Stimulated activated CD4-positive, alpha-beta T cell treated with anti-CD3 and anti-CD28 coated beads, TNF-alpha, amount 100 ng/mL, for 4 hours (primary cell): ENCODE measurements at regions not wholly inside any gene's neighbourhood (a gene's known extent, or its start where the extent isn't known, plus 50 kb on each side); places are given as distances from the start of the nearest gene placed in this dataset.

Experiments
- DNase-seq, 3 experiments: peaks; one replicate each; pipeline ENCODE4 v3.0.0-alpha.2; 2020; ENCODE audit warnings: low read depth in 3 of 3

DNA sequence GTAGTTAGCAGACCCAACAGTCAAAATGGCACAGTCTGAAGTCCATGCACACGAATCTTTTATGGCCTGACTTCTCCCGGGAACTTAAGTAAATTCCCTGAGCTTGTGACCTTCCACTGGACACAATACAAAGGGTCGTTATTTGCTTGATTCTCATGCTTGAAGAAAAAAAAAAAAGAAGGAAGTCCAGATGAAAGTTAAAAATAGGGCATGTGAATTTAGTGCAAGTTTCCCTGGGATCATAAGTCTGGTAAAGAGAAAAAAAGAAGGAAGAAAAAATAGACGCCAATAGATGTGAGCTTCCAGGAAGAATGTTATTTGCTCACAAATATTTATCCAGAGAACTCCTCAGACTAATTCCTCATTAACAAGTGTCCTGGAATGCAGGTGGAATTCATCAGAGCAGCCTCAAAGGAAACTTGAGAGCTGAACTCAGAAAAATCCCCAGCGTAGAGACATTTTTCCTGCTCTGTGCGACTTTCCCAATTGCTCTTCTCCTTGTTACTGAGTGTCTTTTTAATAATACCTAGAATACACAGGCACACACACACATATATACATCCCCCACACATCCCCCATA is 616.3 kb downstream of the EBF1 start:
- DNase-seq: no peak

DNA sequence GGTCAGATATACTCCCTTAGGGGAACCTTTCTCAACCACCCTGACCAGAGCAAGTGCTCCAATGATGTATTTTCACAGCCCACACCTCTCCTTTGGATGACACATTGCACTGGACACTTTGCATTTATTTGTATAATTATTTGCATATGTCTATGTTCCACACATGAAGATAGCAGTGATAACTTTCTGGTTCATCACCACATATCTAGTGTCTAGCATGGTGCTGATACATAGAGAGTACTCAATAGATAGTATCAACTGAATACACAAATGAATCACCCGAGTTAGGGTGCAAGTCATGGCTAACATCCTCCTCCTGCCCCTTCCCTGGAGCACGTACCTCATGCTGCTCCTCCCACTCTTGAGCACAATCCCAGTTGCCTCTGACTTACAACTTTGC is 617.6 kb downstream of the EBF1 start:
- DNase-seq: no peak

DNA sequence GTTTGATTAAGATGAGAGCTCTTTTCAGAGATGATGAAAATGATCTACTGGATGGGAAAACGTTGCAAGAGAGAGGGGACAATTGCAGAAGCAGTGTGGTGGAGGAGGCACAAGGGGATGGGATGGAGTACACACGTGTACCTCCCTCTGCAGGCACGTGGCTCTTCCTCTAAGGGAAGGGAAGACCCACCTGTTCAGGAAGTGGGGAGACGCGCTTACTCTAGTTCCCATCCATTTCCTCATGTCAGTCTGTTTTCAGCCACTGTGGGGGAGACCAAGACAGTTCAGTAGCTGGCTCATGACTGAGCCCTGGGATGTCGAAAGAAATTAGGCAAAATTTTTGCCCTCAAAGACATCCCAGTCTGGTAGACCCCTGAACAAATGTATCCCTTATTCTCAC is 619.2 kb upstream of the CLINT1 start:
- DNase-seq: no peak

DNA sequence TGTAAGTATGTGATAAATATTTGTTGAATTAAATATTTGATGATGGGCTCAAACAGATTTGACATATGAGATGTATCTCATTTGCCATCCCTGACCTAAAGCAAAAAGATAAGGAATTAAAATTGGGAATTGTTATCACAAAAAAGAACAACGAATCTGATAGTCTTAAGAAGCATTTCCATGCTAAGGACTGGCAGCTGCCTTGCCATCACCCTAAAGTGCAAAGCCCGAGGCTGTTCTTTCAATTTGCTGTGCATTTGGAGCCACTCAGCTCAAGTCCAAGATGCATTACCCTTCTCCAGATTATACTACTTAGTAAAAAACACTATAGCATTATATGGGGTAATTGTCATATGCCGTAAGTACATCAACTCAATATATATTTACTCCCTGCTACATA is 618.3 kb upstream of the CLINT1 start:
- no peak for DNase-seq

DNA sequence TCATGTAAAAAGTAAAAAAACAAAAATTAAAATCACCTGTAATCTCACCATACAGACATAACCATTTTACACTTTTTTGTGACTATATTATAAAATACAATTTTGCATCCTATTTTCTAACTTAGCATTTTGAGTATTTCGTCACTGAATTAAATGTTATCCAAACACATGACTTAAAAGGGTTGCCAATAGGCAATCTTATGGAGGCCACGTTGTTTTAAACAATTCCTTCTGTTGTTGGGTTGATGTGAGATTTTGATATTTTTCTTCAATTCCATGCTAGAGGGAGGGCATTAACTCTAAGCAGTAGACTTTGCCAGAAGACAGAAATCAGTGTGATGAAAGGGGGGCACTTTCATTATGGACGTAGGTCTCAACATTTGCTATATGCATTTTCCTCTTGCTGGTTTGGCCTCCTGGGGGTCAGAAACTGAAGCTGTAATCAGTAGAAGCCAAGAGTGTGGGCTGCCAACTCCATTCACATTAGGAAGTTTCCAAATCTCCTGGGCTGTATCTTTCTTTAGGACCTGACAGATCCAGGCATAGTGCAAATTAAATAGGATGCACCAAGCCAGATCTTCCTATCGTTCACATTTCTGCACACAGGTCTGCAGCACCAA is 614.2 kb upstream of the CLINT1 start:
- DNase-seq: no peak

DNA sequence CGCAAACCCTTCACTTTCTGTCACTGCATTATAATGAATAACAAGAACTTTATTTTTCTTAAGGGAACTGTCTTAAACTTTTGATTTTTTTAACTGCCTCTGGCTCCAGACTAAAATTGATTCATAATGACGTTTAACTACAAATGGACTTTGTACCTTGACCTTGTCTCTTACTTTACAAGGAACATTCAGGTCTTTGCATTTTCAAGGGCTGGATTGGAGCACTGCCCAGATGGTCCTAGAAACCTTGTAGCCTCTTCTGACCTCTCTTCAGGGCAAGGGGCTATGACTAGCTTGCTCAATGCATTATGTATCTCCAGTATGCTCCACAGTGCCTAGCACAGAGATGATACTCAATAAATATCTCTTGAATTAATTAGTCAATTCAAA is 612.6 kb upstream of the CLINT1 start:
- no peak for DNase-seq

DNA sequence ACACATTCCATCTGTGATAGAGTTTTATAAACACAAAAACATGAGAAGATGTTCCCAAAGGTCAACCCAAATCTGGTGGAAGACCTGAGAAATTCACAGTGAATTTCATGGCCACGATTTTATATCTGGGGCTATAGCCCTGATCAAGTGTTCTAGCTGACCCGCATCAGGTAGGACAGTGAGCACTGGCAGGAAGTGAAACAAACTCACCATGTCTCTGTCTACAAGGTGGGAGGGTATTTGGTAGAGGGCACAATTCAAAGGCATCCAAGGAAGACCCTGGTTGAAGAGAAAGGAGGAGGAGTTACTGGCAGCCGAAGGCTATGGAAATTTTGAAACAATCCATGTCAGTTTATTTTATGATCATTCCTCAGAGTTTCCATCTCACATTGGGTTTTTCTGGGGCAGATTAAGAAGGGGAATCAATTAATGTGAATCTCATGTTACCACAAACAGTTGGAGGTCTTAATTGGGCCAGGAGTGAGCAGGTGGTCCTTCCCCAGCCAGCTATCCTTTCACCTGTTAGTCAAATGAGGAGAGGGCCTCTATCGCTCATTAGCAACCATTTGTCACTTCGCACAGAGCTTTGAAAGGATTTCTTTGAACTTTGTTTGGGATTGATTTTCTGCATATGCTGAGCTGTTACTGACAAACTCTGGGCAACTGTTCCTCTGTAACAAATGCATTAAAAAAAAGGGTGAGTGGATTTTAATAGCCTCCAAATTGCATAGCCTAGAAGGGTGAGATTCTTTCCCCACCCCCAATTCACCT is 612.0 kb upstream of the CLINT1 start:
- no peak for DNase-seq

DNA sequence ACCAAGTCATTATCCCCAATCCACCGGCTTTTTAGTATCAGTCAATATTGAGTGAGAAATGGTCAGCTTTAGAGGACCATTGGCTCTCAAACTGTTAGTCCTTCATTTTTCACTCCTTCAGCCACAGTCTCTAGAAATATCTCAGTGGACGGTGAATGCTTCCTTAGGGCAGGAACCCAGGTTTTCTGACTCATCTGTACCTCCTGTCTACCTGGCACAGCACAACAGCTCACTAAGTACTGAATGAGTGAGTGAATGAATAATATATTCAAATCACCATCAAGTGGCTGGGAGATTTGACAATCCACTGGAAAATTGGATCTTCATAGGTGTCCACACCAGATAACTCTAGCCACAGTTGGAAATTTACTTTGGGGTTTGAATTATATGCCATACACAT is 609.5 kb upstream of the CLINT1 start:
- DNase-seq: no peak

DNA sequence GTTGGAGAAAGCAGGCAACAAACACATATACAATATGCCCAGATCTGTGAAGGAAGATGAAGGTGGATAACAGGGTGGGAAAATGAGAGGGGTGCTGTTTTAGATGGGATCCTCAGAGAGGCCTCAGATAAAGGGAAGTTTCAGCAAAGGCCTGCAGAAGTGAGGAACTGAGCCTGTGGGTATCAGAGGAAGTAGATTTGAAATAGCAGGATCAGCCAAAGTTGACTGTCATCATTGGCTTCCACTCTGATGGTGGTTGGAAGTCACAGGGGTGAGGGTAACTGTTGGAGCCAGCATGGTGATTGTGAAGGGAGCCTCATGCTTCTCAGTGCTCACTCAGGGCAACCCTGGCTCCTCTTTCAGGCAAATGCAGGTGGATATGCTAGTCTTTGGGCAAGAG is 607.2 kb upstream of the CLINT1 start:
- no peak for DNase-seq

DNA sequence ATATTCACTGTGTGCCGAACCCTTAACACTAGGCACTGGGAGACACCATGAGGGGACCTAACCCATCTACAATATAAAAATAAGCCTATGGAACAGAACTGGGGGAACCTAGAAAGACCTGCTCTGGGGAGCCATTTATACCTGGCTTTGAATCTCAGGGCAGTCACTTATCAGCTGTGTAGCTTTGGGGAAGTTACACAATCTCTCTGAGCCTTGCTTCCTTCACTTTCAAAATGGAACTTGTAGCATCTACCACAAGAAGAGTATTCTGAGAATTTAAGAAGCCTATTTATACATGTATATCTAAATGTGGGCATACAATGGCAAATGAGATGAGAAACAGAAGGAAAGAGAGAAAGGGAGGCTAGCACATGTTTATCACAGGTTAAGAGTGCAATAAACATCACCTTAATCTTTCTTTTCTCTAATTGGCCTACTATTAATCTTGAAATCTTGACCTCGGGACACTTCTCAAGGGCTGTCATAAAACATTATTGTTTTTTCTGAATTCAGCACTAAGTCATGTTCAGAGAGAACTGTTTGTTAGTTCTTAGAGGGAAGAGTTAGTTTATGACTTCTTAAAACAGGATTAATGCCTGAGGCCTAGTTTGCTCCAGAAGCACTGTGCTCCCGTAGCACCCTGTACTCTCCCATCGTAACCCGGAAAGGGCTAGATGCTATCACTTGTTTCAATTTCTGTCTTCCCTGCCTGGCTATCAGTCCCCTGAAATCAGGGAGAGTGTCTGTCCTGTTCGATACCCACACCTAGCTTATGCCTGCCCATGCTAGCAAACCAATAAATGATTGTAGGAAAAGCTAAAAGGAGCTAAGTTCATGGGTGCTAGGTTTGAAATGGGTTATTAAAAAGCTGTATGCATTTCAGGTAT is 606.4 kb upstream of the CLINT1 start:
- no peak for DNase-seq

DNA sequence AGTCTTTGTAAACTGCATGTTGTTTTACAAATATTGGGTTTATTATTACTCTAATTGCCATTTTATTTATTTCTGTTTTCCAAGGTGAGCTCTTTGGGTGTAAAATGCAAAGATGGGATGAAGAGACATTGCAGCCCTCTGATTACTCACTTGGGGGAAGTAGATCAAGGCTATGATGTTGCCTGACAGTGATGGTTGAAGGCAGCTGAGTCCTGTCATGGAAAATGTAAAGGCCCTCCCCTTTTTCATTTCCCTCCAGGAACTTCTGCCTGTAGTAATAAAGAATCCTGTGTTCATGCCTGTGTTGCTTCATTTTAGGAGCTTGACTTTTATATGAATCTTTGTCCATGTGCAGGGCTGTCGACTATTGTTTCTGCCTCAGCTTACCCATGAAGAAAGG is 605.4 kb upstream of the CLINT1 start:
- DNase-seq: no peak

DNA sequence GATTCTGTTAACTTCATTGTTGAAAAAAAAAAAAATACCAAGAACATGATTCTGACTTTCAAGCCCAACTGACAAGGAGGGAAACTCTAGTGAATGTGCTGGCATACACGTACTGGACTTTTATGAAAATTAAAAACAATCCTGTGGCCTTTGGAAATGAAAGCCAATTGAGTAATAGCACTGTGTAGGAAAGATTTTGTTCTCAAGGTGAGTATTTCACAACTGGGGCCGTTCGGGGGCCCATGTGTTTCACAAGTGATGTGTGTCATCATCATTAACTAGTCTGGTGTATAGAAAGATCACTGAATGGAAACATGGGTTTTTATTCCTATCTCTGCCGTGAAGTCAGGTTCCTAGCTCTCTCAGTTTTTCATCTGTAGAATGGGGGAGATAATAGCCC is 605.0 kb upstream of the CLINT1 start:
- no peak for DNase-seq

DNA sequence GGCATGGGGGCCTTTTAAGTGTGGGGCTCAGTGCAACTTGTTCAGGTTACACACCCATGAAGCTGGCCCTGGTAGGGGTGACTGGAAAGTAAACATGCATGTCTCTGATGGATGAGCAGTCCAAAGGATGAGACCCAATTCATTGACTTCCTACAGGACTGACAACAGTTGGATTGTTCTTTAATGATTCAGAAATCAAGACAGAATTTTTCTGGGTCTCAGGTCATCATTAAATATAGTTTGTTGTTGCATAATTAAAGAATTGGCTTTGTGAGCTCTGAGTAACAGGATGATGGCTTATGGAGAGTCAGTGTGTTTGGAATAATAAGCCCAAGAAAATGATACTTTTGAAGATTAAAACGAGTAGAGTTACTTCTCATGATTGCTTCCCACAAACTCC is 604.2 kb upstream of the CLINT1 start:
- DNase-seq: no peak

DNA sequence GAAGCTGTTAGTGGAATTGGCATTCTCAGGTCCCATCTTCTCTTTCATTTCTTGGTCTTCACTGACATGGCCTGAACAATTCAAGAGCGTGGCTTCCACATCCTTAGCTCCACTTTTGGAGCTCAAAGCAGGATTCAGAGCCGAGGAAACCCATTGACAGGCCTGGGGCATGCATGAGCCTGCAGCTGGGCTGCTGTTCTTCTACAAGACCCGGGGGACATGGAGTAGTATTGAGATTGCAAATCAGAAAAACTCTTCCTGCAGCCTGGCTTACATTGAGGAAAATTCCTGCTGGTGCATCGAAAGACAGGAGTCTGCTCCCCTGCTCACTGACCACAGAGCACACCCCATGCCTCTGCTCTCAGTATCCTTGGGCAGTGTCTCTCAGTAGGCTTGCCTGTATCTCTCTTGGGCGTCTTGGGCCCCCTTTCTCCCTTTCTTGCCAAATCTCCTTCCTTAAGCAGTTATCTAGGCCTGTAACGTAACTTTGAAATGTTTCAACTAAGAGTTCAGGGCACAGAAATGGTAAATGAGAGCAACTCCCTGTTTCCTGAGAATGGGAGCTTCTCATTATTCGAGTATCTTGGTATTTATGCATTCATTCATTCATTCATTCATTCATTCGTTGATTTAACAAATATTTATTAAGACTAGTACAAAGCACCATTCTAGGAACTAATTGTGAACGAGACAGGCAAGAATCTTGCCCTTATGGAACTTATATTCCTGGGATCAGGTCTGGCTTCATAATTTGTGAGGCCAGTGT is 603.6 kb upstream of the CLINT1 start:
- no peak for DNase-seq

DNA sequence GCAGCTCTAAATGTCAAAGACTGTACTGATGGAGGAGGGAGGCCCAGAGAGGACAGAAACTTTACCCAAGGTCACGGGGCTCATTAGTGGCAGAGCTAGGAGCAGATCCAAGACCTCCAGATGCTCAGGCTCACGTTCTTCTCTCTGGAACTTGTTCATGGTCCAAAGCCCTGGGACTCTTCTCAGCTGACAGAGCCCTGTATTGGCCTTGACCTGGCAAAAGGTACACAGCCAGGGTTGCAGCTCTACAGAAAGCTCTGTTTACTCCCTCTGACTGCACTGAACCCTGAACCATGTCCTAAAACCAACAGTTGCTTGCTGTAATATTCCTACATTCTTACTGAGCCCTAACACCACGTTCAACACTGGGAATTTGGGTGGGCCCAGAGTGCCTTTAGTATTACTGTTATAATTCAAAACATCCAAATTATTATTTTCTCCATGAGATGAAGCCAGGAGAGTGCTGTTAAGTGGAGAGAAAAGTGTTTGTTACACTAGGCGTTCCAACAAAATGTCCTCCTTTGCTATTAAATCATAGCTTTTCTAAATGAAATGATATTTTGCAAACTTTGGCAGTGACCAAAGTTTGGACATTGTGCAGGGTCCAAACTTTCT is 602.4 kb upstream of the CLINT1 start:
- DNase-seq: no peak

DNA sequence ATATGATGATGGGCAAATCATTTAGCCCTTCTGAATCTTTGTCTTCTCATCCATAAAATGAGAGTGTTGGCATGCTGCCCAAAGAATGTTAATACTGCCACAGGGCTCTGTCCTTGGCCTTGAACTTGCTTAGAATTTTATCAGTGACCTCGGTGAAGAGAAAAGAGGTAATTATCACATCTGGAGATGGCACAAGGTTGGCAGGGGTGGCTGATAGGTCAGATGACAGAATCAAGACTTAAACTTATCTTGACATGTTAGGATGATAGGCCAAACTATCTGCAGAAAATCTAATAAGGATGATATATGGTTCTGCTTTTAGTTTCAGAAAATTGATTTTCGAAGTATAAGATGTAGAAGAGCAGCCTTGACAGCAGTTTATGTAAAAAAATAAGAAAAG is 599.1 kb upstream of the CLINT1 start:
- DNase-seq: no peak

DNA sequence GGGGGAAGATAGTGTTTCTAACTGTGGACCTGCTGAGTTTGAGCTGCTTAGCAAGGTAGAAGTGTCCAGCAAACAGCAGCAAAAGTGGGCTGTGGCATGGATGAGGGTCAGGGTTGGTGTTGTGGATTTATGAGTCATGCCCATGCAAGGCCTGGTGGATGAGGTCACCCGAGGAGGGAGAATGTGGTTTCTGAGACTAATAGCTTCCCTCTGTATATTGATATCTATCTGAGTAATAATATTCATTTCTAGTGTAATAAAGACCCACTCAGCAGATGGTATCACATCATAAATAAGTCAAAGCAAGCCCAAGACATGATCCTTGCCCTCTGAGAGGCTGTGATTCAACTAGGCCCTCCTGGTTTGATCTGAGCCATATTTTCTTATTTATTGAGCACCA is 597.8 kb upstream of the CLINT1 start:
- no peak for DNase-seq

DNA sequence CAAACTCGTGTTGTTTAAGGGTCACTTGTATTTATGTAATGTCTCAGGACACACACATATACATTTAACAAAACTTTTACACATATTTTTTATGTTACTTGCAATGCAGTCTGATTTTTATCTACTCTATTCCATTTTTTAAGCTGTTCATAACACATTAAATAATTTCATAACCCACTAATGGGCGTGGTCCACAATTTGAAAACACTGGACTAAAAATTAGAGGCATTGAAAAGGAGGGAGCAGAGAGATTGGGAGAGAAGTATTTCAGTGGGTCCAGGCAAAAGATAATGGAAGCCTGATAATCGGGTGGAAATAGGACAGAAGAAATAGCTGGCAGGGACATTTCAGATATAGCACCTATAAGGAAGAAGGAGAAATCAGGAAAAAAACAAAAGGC is 597.3 kb upstream of the CLINT1 start:
- no peak for DNase-seq

DNA sequence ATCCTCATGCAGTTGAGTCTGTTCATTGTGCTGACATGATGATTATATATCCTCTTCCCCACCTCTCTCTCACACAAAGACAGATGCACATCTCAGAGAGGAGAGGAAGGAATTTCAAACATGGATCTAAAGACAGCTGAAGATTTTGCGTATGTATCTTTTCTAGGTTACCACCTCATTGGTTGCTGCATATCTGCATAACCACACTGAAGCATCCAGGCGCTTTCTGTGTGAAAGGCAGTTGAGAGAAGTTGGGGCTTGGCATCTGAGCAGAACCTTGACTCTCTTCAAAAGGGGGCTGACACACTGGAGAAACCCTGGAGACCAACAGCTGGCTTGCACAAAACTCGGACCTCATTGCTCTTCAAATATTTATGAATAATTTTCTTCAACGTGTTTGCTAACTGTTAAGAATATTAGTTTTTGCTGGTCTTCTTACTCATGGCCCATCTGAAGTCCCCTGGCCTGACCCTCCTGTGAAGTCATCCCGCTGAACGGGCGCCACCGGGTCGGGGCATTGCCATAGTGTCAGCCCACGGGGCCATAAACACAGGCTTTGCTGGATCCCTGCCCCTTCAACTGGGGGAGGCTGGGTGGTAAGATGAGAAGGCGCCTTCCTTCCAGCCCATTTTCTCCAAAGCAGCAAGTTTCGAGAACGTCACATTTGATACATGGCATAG is 593.2 kb upstream of the CLINT1 start:
- DNase-seq: no peak

DNA sequence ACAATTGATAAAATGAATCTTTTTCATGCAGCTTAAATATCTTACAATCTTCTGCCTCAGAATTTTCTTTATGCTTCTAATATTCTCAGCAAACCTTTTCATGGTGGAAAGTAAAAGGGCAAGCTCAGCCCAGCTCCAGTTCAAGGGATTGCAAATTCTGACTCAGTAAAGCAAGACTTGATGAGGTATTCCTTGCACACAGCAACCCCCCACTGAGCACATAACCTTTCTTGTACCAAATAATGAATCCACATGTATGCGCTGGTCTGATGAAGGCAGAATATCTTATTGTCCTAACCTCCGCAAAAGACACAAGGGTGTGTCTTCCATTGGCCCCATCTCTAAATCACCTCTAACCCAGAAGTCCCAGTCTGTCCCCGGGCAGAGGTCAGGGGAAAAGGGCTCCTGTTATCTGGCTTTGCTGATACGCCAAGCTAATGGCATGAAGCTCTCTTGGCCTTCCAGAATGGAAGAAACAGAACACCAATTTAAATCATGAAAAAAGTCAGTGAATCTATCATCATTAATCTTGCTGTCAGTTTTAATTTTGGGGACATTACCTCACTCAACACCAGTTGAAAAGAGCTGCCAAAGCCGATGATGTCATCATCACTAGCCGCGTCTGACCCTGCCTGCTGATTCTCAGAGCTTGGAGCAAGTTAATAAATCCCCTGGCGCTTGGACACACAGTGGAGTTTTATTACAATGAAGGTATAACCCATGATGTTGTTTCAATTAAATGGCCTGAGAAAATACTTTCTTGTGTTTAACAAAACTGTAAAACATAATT is 592.5 kb upstream of the CLINT1 start:
- no peak for DNase-seq
